Dermis microvascular lymphatic vessel endothelial cell (primary cell): ENCODE measurements at regions not wholly inside any gene's neighbourhood (a gene's known extent, or its start where the extent isn't known, plus 50 kb on each side); places are given as distances from the start of the nearest gene placed in this dataset.
A peak's percentile ranks its signal among the peaks of the same experiment; 100 is the strongest.

Experiments used
- DNase-seq, 2 donors: peaks; one replicate each; pipeline versions ENCODE4 v3.0.0 to v3.0.0-alpha.2; 2010; ENCODE audit warnings: low read depth in 2 of 2

DNA sequence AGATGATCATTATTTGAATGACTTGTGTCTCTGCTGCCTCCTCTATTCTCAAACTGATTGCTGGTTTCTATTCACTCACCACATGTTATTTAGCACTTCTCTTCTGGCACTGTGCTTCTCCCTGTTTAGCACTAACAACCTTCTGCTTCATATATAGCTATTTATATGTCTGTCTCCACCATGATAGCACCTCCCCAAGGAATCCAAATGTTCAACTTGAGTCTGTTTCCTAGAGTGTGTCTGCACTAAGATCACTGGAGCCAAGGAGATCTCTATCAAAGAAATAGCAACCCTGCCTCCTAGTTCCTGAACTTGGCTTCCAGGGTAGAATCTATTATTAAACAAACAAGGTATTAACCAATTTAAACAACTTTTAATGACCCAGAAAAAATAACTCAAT lies 104.5 kb downstream of the CYP26A1 start:
- no peak for DNase-seq

DNA sequence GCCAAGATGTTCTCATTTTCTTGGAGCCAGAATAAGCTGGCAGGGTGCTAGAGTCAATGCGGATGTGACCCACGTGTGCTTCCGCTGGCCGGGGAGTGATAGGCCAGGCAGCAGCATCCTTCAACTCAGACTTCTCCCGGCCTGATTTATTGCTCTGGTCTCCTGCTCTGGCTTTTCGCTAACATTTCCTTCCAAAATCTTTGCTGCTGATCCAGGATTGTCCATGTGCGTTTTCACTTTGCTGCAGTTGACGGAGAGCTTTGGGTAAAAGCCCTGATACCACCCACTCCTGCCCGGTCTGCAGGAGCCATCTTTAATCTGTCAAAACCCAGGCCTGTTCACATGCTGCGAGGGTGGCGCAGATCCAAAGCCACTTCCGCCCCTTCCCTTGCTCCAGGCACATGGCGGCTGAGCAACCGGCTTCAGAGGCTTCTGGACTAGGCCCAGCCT lies 106.8 kb downstream of the CYP26A1 start:
- DNase-seq, result peak in 1 of 2 donors; percentile 4

DNA sequence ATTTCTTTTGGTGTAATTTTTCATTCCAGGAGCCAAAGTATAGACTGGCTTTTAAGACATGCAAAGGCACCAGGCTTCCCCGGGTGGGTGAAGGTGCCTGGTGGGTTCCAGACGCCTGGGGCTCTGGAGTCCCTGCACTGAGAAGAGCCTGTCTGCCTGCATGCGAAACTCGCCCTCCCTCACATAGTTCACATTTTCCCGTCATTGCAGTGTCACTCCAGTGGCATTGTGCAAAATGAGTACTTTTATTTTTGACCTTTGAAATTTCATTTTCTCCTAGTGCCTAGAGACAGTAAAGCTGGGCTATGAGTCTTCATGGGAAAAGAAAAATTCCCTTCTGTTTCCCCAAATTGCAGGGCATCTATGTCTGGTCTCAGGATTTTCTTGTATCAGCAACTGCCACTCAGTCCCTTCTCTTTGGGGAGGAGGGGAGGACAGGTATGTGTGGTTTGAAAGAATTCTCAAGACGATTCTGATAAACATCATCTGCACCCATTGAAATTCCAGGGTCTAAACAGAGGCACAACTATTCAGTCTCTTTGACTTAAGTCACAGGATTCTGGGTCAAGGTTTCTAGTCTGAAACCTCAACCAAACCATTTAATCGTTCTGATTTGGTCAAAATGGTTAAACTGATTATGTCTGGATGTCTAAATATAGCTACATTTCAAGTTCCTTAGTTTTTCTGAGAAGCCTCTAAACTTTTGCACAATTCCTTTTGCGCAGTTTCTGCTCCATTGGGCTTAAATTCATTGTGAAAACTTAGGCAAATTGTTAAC lies 107.8 kb downstream of the CYP26A1 start:
- no peak for DNase-seq

DNA sequence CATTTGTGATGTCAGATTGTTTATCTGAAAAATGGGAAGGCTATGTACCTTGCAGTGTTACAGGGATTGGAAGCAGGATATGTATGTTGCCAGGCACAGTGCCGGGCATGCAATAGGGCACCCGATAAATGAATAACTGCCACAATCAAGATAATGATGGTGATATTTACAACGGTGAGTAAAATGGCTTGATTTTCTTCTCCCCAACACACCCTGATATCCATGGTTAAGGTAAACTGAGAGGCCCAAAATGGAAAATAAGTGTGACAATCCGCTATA lies 108.3 kb downstream of the CYP26A1 start:
- DNase-seq, result no peak

DNA sequence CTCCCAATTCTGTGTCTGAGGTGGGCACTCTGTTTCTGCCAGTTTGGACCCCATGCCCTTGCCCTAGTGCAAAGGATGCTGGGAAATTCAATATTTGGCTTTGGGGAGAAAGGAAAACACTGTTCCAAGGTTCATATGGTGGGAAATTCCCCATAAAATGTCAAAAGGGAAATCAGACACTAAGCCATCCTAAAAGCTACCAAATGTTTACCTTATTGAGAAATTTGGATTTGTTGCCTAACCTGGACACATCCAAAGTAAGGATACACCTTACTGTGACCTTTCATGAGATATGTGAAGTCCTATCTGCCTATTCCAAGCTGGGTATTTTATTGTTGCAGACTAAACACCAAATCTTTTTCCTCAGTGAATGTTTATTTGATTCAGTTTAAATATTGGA lies 109.1 kb downstream of the CYP26A1 start:
- no peak for DNase-seq

DNA sequence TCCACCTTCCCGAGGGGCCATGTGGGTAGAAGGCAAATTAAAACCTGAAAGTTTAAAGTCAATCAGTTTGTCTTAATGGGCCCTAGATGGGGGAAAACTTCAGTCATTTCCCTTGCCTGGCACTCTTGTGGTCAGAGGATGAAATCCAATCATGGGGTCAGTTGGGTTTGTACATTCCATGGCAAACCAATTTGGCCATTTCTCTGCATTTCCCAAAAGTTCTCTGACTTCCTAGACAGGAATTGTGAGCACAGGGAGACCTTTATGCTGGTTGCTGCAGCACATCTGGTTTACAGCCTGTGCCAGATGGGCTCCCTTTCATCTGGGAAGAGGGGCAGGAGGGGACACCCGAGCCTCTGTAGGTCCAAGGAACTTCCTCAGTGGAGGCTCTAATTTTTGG lies 113.0 kb downstream of the CYP26A1 start:
- no peak for DNase-seq

DNA sequence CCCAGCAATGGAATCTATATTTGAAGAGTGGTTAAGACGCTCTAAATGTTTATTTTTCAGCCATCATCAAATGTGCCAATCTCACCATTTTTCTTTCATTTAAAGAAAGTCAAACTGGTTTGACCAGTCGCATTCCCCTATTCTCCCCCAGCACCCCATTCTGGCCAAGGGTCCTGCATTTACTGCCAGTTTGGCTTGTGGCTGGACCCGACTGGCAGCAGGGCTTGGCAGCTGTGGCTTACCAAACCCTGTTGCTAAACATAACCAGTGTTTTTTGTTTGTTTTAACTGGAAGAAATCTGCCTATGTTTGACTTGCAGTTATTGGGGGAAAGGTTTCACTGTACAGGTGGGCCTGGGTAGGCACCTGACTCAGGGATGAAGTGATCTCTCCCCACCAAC lies 116.3 kb downstream of the CYP26A1 start:
- DNase-seq, result no peak

DNA sequence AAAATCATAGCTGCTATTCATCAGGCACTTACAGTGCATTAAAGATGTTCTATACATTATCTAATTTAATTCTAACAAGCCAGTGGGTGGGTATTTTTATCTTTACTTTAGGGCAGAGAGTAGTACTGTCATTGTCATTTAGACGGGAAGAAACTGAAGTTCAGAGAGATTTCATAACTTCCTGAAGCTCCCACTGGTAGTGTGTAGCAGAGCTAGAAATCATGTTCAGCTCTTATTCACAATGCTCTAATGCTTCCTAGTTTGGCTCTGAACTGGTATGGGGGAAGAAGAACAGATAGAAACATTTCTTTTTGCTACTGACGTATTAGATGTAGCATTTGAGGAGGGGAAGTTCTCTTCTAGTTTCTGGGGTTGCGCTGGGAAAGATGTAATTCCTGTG lies 116.7 kb downstream of the CYP26A1 start:
- DNase-seq, result peak in 1 of 2 donors; percentile 54

DNA sequence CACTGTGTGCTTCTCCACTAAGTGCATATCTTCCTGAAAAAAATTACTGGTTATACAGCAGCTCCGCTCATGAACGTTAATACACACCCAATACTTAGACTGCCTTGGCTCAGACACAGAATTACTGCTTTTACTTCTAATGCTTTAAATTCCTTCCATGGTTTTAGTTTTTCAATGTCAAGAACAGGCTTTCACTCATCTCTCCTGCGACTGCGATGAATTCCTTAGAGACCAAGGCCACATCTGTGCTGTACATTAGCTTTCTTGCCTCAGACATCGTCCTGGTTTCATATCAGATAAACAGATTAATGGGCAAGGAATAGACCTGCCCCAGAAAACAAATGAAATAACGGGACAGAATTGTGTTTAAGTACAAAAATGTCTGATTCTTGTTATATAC lies 120.2 kb downstream of the CYP26A1 start:
- DNase-seq, result no peak

DNA sequence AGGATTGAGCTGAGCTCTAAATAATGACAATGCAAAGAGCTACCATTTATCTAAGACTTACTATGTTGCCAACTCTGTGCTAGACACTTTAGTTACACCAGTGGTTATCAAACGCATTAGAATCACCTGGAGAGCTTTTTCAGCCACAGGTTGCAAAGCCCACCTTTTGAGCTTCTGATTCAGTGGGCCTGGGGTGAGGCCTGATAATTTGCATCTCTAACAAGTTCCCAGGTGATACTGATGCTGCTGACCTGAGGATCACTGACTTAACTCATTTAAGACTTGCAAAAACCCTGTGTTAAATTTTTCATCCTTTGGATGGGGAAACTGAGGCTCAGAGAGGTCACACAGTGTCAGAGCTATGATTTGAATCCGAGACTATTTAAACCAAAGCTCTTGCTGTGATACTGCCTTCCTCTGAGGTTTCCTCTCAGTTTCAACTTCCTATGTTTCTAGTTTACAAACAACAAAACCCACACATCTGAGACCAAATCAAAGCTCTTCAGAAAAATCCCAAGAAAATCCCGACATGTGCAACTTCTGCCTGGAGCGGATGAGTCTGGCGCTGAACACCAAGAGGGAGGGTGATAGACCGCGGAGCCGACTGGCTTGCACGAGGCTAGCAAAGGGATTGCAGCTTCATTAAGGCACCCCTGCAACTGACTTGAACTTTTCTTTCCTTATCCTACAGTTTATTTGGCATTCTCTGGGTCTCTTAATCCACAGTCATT lies 124.9 kb downstream of the CYP26A1 start:
- no peak for DNase-seq

DNA sequence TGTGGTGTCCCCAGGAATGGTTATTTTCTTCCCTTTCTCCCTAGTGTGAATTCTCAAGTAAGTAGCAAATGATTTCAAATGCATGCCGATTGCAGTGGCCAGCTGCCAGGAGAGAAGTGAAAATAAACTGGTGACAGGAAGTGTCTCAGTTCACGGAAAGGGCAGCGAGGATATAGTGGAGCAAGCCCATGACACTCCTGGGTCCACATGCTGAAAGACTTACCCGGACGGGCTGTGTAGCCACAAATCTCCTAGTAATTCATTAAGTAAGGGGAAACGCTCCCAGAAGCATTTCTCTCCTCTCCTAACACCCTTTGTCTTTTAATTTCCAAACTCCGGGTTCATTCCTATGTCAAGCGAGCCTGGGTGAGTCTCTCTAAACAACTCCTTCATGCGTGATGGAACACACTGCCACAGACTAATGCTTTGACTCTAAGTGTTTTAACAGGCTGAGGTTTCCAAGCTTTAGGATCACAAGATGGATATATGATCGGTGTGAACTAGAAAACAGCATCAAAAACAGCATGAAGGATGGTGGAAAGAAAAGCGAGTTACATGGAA lies 125.6 kb downstream of the CYP26A1 start:
- peak; percentile 50 to 69 for DNase-seq

DNA sequence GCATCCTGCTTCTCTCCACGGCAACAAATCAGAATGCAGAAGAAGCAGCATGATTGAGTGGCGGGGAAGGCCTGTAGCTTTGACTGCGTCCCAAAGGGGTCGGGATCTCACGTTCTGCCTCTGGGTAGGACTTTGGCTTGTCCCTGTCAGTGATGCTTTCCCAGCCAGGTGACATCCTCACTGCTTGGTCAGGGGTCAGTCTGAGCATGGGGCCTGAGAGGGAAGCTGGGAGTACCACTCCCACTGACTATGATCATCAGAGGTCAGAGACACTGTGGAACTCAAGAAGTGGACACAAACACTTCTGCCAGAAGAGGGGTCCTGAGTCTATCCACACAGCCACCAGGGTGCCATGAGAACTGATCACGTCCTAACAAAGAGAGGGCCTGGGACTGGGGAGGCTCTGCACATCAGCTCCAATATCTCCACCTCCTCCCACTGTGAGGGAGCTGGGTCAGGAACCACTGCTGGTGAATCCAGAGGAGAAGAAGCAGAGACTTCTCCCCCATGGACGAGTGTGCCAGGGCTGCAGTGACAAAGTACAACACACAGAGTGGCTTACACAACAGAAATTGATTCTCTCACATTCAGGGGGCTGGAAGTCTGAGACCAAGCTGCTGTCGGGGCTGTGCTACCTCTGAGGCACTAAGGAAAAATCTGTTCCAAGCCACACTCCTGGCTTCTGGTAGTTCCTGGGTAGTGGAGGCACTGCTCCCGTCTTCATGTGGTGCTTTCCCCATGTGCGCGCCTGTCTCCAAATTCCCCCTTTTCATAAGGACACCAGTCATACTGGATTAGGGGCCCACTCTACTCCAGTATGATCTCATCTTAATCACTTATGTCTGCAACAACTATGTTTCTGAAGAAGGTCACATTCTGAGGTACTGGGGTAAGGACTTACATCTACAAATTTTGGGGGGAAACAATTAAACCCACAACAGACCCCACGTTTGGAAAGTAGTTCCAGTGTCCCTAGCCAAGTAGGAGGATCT lies 131.1 kb downstream of the CYP26A1 start:
- no peak for DNase-seq

DNA sequence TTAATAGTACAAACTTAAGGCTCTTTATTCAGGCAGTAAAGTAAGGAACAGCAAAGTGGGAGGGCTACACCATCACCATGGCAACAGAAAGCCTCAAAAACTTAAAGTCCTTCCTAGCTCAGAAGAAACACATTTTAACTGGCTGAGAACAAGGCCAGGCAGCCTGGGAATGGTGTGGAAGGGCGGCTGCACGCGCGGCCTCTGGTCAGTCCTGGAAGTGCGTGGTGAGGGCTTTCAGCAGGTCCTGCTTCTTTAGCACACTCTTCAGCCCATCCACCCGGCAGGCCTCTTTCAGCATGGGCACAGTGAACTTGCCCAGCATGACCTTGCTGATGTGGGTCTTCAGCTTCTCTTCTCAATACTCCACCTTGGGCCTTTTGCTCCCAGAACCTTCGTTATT lies 133.0 kb downstream of the CYP26A1 start:
- no peak for DNase-seq

DNA sequence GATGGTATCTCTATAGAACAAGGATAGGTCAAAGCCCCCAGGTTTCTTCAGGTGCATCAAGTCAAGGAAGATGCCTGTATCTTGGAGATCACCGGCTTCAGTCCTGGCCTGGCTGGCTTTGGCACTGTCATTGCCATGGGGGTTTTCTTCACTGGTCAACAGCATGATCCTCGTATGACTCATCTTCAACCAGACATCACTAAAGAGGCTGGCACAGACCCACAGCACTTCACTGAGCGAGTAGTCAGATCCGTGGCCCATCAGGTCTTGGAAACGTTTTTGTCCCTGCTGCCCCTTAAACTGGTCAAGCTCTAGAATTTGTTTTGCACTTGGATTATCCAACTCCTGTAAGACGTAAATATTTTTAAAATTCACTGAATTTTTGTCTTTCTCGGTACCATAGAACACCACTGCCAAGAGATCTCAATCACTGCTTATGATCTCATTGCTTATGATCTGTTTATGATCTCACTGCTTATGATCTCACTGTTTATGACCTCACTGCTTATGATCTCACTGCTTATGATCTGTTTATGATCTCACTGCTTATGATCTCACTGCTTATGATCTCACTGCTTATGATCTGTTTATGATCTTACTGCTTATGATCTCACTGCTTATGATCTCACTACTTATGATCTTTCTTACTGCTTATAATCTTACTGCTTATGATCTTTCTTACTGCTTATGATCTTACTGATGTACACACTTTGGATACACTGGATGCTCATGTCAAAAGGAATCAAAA lies 135.2 kb downstream of the CYP26A1 start:
- peak; percentile 24 to 25 for DNase-seq

DNA sequence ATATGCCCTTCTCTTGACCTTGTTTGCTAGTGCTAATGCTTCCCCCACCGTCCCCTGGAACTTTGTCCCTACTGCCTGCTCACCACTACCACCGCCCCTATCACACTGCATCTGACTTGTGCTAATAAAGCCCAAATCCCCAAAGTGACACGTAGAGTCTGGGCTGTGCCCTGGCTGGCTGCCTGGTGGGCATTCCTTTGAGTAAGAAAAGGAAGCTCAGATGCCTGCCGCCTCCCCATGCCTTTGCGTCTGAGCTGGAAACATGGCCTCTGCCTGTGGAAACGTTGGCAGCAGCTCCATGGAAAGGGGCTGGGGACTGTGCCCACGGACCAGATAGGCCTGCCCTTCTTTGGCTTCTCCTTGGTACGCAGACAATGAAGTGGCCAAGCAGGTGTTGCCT lies 138.3 kb downstream of the CYP26A1 start:
- DNase-seq, result no peak

DNA sequence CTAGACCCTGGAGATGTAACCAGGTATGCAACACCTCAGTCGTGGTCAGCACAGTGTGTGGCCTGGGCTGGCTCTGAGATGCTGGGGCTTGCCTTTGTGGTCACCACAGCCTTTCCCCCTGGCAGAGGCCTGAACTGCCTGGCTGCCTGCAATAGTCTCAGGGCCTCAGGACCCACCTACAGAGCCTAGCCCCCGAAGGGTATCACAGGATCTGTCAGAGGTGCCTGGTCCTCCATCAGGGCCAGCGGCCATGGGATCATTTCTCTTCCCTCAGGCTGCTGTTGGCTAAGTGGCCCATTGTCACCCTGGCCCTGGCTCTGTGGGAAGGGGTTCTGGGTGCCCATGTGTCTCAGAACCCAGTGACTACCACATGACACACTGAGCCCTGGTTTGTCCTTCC lies 141.6 kb downstream of the CYP26A1 start:
- no peak for DNase-seq

DNA sequence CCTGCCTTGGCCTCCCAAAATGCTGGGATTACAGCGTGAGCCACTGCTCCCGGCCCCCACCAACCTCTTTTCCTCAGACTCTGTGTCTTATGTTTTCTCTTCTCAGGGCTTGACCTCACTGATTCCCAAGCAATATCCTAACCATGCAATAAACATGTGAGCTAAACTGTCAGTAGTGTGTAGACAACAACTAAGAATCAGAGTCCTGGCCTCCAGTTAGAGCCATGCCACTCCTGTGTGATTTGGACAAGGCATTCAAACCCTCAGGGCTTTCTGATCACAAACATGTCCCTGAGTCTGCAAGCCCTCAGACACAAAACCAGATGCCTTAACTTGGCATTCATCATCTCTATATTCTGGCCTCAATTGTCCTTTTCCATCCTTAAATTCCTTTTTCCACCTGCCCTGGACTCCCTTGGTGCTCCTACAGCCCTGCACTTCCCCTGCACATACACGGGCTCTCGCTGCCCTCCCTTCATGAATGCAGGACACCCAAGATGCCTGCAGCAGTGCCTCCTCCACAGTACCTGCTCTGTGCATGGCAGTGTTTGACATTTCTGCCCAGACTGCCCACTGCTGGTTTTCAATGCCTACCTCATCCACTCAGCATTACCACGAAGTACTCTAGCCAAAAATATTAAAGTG lies 142.8 kb downstream of the CYP26A1 start:
- no peak for DNase-seq

DNA sequence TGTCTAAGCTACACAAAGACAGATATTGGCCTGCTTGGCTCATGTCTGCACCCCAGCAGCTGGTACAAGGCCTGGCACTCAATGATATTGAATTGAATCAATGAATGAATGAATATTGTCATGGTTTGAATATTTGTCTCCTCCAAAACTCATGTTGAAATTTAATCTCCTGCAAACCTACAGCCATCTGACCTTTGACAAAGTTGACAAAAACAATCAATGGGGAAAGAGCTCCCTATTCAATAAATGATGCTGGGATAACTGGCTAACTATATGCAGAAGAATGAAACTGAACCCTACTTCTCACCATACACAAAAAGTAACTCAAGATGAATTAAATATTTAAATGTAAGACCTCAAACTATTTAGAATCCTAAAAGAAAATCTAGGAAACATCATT lies 144.7 kb downstream of the CYP26A1 start:
- DNase-seq, result no peak

DNA sequence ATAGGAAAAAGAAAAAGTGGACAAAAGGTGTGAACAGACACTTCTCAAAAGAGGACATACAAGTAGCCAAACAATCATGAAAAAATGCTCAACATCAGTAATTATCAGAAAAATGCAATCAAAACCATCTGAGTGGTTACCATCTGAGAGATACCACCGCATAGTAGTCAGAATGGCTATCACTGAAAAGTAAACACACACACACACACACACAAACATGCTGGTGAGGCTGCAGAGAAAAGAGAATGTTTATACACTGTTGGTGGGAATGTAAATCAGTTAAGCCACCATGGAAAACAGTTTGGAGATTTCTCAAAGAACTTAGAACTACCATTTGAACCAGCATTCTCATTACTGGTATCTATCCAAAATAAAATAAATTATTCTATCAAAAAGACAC lies 145.7 kb downstream of the CYP26A1 start:
- DNase-seq, result no peak

DNA sequence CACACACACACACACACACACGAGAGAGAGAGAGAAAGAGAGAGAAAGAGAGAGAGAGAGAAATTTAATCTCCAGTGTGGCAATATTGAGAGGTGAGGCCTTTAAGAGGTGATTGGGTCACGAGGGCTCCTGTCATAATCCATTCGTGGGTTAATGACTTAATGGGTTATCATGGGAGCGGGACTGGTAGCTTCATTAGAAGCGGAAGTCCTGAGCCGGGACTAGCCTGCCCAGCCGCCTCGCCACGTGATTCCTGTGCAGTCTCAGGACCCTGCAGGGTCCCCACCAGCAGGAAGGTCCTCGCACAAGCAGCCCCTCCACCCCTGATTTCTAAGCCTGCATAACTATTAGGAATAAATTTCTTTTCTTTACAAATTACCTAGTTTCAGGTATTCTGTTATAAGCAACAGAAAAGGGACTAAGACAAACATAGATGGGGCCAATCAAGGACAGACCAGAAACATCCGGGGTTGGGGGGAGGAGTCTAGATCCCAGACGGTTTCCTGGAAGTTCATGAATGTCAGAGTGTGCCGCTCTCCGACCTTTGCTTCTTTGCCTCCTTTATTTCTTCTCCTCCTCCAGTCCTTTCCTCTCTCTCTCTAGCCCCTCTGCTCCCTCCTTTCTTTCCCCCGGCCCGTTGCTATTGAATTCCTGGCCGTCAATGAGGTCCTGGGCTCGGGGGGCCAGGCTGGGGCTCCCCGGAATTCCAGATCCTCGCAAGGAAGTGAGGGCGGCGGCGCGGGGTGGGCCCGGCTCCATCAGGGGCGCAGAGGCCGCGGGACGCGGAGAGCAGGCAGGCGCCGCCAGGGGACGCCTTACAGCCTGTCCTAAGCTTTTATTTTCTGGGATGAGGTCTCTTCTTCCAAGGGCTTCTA lies 146.8 kb downstream of the CYP26A1 start:
- DNase-seq, result no peak
